ENCODE measurements at regions not wholly inside any gene's neighbourhood (a gene's known extent, or its start where the extent isn't known, plus 50 kb on each side); places are given as distances from the start of the nearest gene placed in this dataset.

DNA sequence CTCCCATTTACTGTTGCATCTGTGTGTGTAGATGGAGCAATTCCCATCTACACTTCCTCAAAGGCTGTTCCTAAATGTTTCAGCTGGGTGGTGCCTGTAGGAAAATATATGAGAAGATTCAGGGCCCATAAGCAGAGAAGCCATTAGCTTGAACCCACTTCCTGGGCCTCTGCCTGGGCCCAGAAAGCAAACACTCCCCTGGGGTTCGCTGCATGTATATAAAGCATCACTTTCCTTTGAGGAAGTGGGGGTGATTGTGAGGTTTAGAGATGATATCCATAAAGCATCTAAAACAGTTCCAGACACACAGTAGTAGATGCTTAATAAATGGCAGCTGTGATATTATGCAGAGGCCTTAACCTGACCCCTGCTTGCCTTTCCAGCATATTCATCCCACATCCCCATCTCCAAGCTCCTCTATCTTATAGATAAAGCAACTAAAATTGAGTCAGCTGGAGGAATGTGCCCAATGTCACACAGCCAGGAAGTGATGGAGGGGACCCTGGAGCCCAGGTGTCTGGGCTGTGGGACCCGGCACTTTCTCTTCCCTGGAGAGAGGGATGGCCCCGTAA, 280.0 kb upstream of the CRY1 start:
- TF ChIP-seq EZH2phosphoT487 (IDR thresholded peaks at IDR 0.05; ENCODE audit: insufficient read depth, low read depth) (no peak), EZH2 (IDR thresholded peaks at IDR 0.05; ENCODE audit: insufficient read depth, poor library complexity, severe bottlenecking) (no peak)

Data from GM23248 (cell line).